ENCODE measurements at regions not wholly inside any gene's neighbourhood (a gene's known extent, or its start where the extent isn't known, plus 50 kb on each side); places are given as distances from the start of the nearest gene placed in this dataset.

- no peak overlapping the region for H3K27ac ChIP-seq (ENCODE audit: control insufficient read depth, insufficient read depth)
- FAIRE-seq (no peak), DNase-seq (ENCODE audit: low read depth, low spot score) (no peak), ATAC-seq (no peak)
- no peaks in the 10 kb centered on the region for H3K36me3 ChIP-seq (ENCODE audit: control insufficient read depth in 2 of 2, insufficient read depth in 2 of 2, low read length in 1 of 2)
- H3K27me3 ChIP-seq (replicated peaks in 1 of 2; ENCODE audit: control insufficient read depth in 2 of 2, insufficient read depth in 2 of 2, low read length in 1 of 2): no peaks in the 10 kb centered on the region
- no peak overlapping the region for H3K4me3 ChIP-seq
- in situ Hi-C loops (cut with MboI): no loop called here
- H2AFZ ChIP-seq (ENCODE audit: control insufficient read depth, low read depth, low read length): no peak overlapping the region
- POLR2A ChIA-PET: no interaction called here
- WGBS (ENCODE audit: insufficient coverage, insufficient replicate concordance, low lambda C conversion rate, missing lambda C conversion rate): 11% methylated on average over 7 of the region's 7 CpGs
- H3K9me3 ChIP-seq (replicated peaks; ENCODE audit: control insufficient read depth, insufficient read depth, low read length): no peaks in the 10 kb centered on the region
- no TSS peak for BruUV-seq (replicated peaks)
- no peaks in the 10 kb centered on the region for H3K4me1 ChIP-seq (ENCODE audit: control insufficient read depth, insufficient read depth, low read length)
- H4K20me1 ChIP-seq (ENCODE audit: control insufficient read depth, insufficient read depth): no peaks in the 10 kb centered on the region; the same call in 1 of the 2 replicates
- RAD21 ChIA-PET (ENCODE audit: unreplicated experiment): no interaction called here
- SMC1A ChIA-PET (ENCODE audit: uncharacterized antibody, unreplicated experiment): no interaction called here
- CTCF ChIA-PET: no interaction called here
- H3K4me2 ChIP-seq (ENCODE audit: control insufficient read depth, insufficient read depth): no peak overlapping the region
- H3K79me2 ChIP-seq (ENCODE audit: control insufficient read depth, insufficient read depth, low read length): no peaks in the 10 kb centered on the region
- no peak for TF ChIP-seq EED (IDR thresholded peaks at IDR 0.05; ENCODE audit: low read depth)
- TF ChIP-seq IKZF1 (conservative IDR thresholded peaks at IDR 0.05): no peak
- TF ChIP-seq TAF1 (IDR thresholded peaks at IDR 0.05; ENCODE audit: borderline replicate concordance, low read depth, low read length): no peak
- TF ChIP-seq EZH2 (IDR thresholded peaks at IDR 0.05; ENCODE audit: borderline replicate concordance, control insufficient read depth, low read depth, low read length): no peak
- TF ChIP-seq CEBPB (IDR thresholded peaks at IDR 0.05; ENCODE audit: borderline replicate concordance in 1 of 2, low read depth in 2 of 2, low read length in 2 of 2): no peak
- no peak for TF ChIP-seq SMAD1 (IDR thresholded peaks at IDR 0.05; ENCODE audit: low read depth, partially characterized antibody)
- no peak for TF ChIP-seq MLLT1 (IDR thresholded peaks at IDR 0.05)
- TF ChIP-seq ZNF687 (IDR thresholded peaks at IDR 0.05): no peak
- TF ChIP-seq POLR2AphosphoS5 (IDR thresholded peaks at IDR 0.05; ENCODE audit: low read length): no peak
- no peak for TF ChIP-seq ZNF622 (IDR thresholded peaks at IDR 0.05)
- no peak for TF ChIP-seq NRF1 (conservative IDR thresholded peaks at IDR 0.05; ENCODE audit: low read depth, low read length)
- TF ChIP-seq RCOR1 (conservative IDR thresholded peaks at IDR 0.05; ENCODE audit: low read depth, low read length): no peak
- TF ChIP-seq NR2C1 (IDR thresholded peaks at IDR 0.05): no peak
- TF ChIP-seq RBBP5 (conservative IDR thresholded peaks at IDR 0.05): no peak
- TF ChIP-seq TCF7 (IDR thresholded peaks at IDR 0.05; ENCODE audit: borderline replicate concordance): no peak
- no peak for TF ChIP-seq ETV6 (conservative IDR thresholded peaks at IDR 0.05 in 1 of 2, IDR thresholded peaks at IDR 0.05 in 1 of 2; ENCODE audit: borderline replicate concordance in 1 of 2, low read depth in 1 of 2)
- no peak for TF ChIP-seq ZNF274 (IDR thresholded peaks at IDR 0.05; ENCODE audit: insufficient read depth, insufficient read length)
- intact Hi-C loops (cut with micrococcal nuclease; ENCODE audit: unreplicated experiment): no loop called here
- no peak overlapping the region for H3K9ac ChIP-seq (ENCODE audit: control insufficient read depth, insufficient read depth, low read length)
Measured at GRCh38 chr10:125549653-125550052, 133.3 kb downstream of the TEX36 start.
